ENCODE measurements at regions not wholly inside any gene's neighbourhood (a gene's known extent, or its start where the extent isn't known, plus 50 kb on each side); places are given as distances from the start of the nearest gene placed in this dataset.
"Not testable (repeated sequence)": the region's sequence is repeated elsewhere in the genome, so short reads cannot be mapped to it uniquely, and the experiment has no call there.

DNA sequence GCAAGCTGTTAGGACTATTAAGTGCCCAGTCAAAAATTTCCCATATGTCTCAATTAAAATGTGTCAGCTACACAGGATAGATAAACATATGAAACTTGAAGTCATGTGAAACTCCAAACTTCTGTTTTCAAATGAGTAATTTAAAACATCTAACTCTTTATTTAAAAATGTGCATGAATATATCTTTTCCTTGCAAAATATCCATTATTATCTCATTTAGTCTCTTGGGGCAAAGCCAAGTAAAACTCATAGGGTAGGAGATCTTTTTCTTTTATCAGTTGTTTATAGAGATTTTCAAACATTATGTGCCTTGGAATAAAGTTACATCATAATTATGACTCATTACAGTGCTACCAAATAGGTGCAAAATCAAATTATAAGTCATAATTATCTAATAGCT is 2020.1 kb upstream of the PRR20A start:
- Mint-ChIP-seq H3K4me3 (no peak overlapping the region), H3K27me3 (no peaks in the 10 kb centered on the region), H3K4me1 (no peaks in the 10 kb centered on the region), H3K27ac (no peak overlapping the region), H3K9me3 (ENCODE audit: low read depth) (peaks cover 6% of the 10 kb centered on the region), H3K36me3 (ENCODE audit: low read depth) (no peaks in the 10 kb centered on the region)
- DNase-seq (no peak), ATAC-seq (no peak)
- intact Hi-C loops (cut with DNase I, micrococcal nuclease), result no loop called here
- CTCF ChIA-PET, result no interaction called here
- POLR2A ChIA-PET, result no interaction called here

DNA sequence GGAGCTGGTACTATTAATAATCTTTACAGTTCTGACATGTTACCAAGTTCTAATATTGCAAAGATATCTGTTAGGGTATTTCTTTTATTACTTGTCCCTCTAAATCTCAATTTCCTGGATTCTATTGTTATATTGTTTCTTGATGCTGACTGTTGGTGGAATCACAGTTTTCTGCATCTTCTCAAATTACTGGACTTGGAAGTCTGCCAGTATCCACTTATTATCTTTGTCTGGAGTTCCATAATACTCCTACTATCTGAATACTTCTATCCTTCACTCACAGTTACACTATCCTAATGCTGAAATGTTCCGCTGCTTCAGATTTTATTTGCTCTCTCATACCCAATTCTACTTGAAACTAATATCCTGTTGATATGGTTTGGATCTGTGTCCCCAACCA is 1985.7 kb upstream of the PRR20A start:
- no peaks in the 10 kb centered on the region for H3K27me3 Mint-ChIP-seq
- ATAC-seq (no peak), DNase-seq (no peak)
- peaks cover 11% of the 10 kb centered on the region for H3K9me3 Mint-ChIP-seq (ENCODE audit: low read depth)
- ChIA-PET POLR2A (no interaction called here), CTCF (no interaction called here)
- H3K4me1 Mint-ChIP-seq, result no peaks in the 10 kb centered on the region
- intact Hi-C loops (cut with DNase I, micrococcal nuclease), result no loop called here
- no peak overlapping the region for H3K4me3 Mint-ChIP-seq
- no peak overlapping the region for H3K27ac Mint-ChIP-seq
- no peaks in the 10 kb centered on the region for H3K36me3 Mint-ChIP-seq (ENCODE audit: low read depth)

DNA sequence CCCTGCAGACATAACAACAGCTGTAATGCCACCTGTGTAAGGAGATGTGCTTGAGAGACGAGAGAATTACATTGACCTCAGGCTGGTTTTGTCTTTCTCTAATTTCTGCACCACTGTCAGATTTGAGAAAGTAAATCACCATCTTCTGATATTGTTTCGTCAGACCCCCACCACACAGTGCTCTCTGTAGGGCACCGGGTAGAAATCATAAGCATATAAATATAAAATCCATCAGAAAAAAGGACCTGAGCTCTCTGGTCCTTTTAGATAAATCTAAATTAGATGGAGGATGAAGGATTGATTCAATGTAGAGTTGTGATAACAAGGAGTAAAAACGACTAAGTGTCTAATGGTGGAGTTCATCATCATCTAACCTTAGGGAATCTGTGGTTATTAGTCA is 1981.0 kb upstream of the PRR20A start:
- H3K4me3 Mint-ChIP-seq, result no peak overlapping the region
- H3K9me3 Mint-ChIP-seq (ENCODE audit: low read depth), result peaks cover 15% of the 10 kb centered on the region
- CTCF ChIA-PET, result no interaction called here
- no peak for ATAC-seq
- POLR2A ChIA-PET, result no interaction called here
- H3K4me1 Mint-ChIP-seq, result no peaks in the 10 kb centered on the region
- DNase-seq, result no peak
- H3K36me3 Mint-ChIP-seq (ENCODE audit: low read depth), result no peaks in the 10 kb centered on the region
- intact Hi-C loops (cut with DNase I, micrococcal nuclease), result no loop called here
- H3K27me3 Mint-ChIP-seq, result no peaks in the 10 kb centered on the region
- H3K27ac Mint-ChIP-seq, result no peak overlapping the region

DNA sequence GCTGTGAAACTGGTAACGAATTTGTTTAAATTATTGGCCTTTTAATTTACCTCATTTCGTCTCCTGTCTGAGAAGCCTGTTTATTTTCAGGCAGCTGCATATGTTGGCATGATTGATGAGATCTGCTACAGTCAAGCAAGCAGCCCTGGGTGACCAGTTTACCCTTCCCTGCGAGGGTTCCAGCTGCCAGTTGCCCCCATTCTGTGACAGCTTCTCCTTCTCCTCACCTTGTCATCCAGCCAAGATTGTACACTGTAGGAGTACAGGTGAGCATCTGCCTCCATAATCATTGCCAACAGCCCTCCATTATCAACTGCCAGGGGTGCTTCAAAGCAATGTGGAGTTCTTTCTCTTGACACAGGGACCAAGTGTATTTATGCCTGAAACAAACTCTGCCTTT is 1979.9 kb upstream of the PRR20A start:
- Mint-ChIP-seq H3K27ac (no peak overlapping the region), H3K9me3 (ENCODE audit: low read depth) (peaks cover 12% of the 10 kb centered on the region), H3K4me1 (no peaks in the 10 kb centered on the region), H3K27me3 (no peaks in the 10 kb centered on the region), H3K4me3 (no peak overlapping the region), H3K36me3 (ENCODE audit: low read depth) (no peaks in the 10 kb centered on the region)
- ChIA-PET POLR2A (interaction anchor here (0.7 kb wide), 1 partner anchor 42 kb away, joined by 3 read pairs; no protein-coding TSS in a partner anchor), CTCF (no interaction called here)
- intact Hi-C loops (cut with DNase I, micrococcal nuclease), result no loop called here
- ATAC-seq (no peak), DNase-seq (no peak)

DNA sequence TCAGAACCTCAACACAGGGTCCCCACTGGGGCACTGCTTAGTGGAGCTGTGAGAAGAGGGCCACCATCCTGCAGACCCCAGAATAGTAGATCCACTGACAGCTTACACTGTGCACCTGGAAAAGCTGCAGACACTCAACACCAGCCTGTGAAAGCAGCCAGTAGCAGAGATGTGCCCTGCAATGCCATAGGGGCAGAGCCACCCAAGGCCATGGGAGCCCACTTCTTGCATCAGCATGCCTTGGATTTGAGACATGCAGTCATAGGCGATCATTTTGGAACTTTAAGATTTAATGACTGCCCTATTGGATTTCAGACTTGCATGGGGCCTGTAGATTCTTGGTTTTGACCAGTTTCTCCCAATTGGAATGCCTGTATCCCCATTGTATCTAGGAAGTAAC is 1962.1 kb upstream of the PRR20A start:
- H3K27ac Mint-ChIP-seq; H3K27me3 Mint-ChIP-seq; H3K4me3 Mint-ChIP-seq; CTCF ChIA-PET; ATAC-seq; H3K36me3 Mint-ChIP-seq (ENCODE audit: low read depth); intact Hi-C loops (cut with DNase I, micrococcal nuclease); POLR2A ChIA-PET; DNase-seq; H3K4me1 Mint-ChIP-seq: not testable (repeated sequence)
- H3K9me3 Mint-ChIP-seq (ENCODE audit: low read depth), result peaks cover 25% of the 10 kb centered on the region

DNA sequence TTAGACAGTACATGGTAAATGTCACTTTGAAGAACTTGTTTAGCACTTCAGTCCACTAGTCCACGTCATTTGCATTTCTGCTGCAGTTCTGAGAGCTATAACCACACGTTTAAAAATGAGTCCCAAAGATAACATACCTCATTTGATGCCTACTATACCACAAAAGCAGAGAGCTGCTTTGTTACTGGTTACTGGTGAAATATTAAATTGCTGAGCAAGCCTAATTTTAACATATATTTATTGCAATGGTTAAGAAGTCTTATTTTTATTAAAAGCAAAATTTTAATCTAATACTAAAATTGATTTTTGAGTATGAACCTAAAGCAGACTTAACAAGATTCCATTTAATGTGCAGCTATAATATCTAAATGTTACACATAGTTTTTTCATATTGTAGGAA is 1949.7 kb upstream of the PRR20A start:
- DNase-seq (no peak), ATAC-seq (no peak)
- intact Hi-C loops (cut with DNase I, micrococcal nuclease), result no loop called here
- Mint-ChIP-seq H3K36me3 (ENCODE audit: low read depth) (no peaks in the 10 kb centered on the region), H3K27ac (no peak overlapping the region), H3K4me3 (no peak overlapping the region), H3K9me3 (ENCODE audit: low read depth) (peaks cover 7% of the 10 kb centered on the region), H3K27me3 (no peaks in the 10 kb centered on the region), H3K4me1 (no peaks in the 10 kb centered on the region)
- ChIA-PET CTCF (no interaction called here), POLR2A (no interaction called here)

DNA sequence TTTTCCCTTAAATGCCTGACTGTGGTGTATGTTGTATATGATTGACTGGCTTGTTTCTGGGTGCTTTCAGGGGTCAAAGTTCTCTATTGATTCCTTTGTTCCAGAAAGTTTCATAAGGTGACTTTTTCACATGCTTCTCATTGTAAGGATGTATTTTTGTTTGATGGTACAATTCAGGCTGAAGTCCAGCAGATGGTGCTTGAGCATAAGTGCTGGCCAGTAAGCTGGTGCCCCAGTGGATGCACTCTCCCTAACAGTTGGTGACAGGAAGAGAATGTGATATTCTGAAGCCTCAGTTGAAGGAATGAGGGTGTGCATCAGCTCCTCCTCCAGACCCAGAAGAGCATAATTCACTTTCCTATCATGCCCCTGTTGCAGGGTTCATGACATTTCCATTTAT is 1941.6 kb upstream of the PRR20A start:
- Mint-ChIP-seq H3K4me1 (no peaks in the 10 kb centered on the region), H3K9me3 (ENCODE audit: low read depth) (peaks cover 21% of the 10 kb centered on the region), H3K4me3 (no peak overlapping the region), H3K27ac (no peak overlapping the region), H3K27me3 (no peaks in the 10 kb centered on the region), H3K36me3 (ENCODE audit: low read depth) (no peaks in the 10 kb centered on the region)
- CTCF ChIA-PET, result no interaction called here
- DNase-seq (no peak), ATAC-seq (no peak)
- intact Hi-C loops (cut with DNase I, micrococcal nuclease), result no loop called here
- POLR2A ChIA-PET, result no interaction called here

DNA sequence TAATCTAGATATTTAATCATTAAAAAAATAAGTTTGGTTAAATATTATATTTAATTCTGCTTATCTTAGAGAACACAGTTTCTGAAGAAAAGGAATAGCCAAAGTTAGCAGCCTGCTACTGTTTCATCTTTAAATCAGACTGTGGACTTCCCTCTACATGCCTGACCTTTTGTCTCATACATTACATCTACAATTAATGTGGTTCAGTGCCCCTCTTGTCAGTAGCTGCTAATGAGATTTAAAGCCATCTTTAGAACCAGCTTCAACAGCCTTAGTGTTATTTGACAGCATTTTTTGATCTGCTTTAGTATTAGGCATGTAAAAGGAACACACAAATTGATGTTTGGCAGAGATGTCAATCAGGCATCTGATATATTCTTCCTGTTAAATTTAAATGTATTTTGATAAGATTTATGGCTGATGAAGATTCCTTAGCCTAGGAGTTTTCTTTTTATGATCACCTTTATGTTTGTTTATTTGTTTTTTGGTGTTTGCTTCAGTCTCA is 1925.8 kb upstream of the PRR20A start:
- Mint-ChIP-seq H3K4me1 (no peaks in the 10 kb centered on the region), H3K4me3 (no peak overlapping the region), H3K27ac (no peak overlapping the region), H3K27me3 (no peaks in the 10 kb centered on the region), H3K36me3 (ENCODE audit: low read depth) (no peaks in the 10 kb centered on the region), H3K9me3 (ENCODE audit: low read depth) (peaks cover 5% of the 10 kb centered on the region)
- intact Hi-C loops (cut with DNase I, micrococcal nuclease), result no loop called here
- CTCF ChIA-PET, result no interaction called here
- POLR2A ChIA-PET, result no interaction called here
- DNase-seq, result no peak
- ATAC-seq, result no peak

DNA sequence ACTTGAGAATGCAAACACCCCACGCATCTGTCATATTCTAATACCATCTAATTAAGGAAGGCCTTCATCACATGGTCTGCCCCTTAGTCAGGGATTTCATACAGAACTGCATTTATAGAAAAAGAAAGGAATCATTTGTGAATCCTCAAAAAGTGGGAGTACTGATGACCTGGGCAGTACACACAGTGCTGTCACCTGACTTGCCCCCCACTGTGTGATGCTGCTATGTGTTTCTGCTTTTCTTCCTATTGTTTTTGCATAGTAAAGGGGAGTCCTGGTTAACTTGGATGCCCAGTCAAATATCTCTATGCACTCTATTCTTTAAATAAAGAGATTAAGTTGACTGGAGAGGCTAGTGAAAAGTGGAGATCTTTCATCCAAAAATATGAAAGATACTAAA is 1921.2 kb upstream of the PRR20A start:
- intact Hi-C loops (cut with DNase I, micrococcal nuclease), result no loop called here
- ChIA-PET POLR2A (no interaction called here), CTCF (no interaction called here)
- H3K27ac Mint-ChIP-seq, result no peak overlapping the region
- ATAC-seq, result no peak
- no peak overlapping the region for H3K4me3 Mint-ChIP-seq
- H3K9me3 Mint-ChIP-seq (ENCODE audit: low read depth), result peaks cover 4% of the 10 kb centered on the region
- H3K27me3 Mint-ChIP-seq, result no peaks in the 10 kb centered on the region
- H3K4me1 Mint-ChIP-seq, result no peaks in the 10 kb centered on the region
- no peak for DNase-seq
- no peaks in the 10 kb centered on the region for H3K36me3 Mint-ChIP-seq (ENCODE audit: low read depth)

DNA sequence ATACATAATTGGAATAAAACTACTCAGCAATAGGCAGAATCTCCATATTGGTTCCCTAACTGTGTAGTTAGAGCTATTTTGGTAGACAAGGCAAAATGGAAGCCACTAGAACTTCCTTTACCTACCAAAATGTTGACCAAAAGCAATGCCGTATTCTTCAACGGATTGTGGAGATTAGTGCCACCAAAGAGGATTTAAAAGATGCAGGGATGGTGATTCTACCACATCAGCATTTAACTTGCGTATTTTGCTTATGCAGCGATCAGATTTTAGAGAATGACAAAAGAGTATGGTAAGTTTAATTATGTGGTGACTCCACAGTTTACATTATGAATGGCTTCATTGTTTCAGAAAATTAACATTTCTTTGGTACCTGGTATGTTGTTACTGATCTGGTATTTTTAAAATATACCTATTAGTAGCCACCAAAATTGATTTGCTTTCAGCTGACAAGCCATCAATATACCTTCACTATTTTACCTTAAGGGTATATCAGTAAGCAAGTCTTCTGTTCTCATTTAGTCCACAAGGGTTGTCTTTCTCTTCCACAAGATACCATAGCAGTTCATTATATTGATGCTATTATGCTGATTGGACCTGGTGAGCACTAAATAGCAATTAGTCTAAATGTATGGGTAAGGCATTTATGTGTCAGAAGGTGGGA is 1910.7 kb upstream of the PRR20A start:
- DNase-seq (no peak), ATAC-seq (no peak)
- CTCF ChIA-PET, result no interaction called here
- Mint-ChIP-seq H3K27me3 (no peaks in the 10 kb centered on the region), H3K36me3 (ENCODE audit: low read depth) (no peaks in the 10 kb centered on the region), H3K27ac (no peak overlapping the region), H3K4me3 (no peak overlapping the region), H3K4me1 (no peaks in the 10 kb centered on the region), H3K9me3 (ENCODE audit: low read depth) (peaks cover 6% of the 10 kb centered on the region)
- POLR2A ChIA-PET, result no interaction called here
- intact Hi-C loops (cut with DNase I, micrococcal nuclease), result no loop called here

DNA sequence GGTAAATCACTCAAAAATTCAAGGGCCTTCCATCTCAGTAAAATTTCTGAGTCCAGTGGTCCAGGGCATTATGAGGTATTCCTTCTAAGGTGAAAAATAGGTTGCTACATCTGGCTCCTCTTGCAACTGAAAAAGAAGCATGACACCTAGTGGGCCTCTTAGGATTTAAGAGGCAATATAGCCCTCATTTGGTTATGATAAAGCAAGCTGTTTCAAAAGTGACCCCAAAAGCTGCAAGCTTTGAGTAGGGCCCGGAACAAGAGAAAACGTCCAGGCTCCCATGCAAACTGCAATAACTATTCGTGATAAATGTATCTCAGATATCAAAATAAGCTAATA is 1910.2 kb upstream of the PRR20A start:
- H3K27ac Mint-ChIP-seq, result no peak overlapping the region
- ChIA-PET CTCF (no interaction called here), POLR2A (no interaction called here)
- peaks cover 6% of the 10 kb centered on the region for H3K9me3 Mint-ChIP-seq (ENCODE audit: low read depth)
- no peak overlapping the region for H3K4me3 Mint-ChIP-seq
- no peaks in the 10 kb centered on the region for H3K4me1 Mint-ChIP-seq
- H3K27me3 Mint-ChIP-seq, result no peaks in the 10 kb centered on the region
- ATAC-seq (no peak), DNase-seq (no peak)
- intact Hi-C loops (cut with DNase I, micrococcal nuclease), result no loop called here
- H3K36me3 Mint-ChIP-seq (ENCODE audit: low read depth), result no peaks in the 10 kb centered on the region

DNA sequence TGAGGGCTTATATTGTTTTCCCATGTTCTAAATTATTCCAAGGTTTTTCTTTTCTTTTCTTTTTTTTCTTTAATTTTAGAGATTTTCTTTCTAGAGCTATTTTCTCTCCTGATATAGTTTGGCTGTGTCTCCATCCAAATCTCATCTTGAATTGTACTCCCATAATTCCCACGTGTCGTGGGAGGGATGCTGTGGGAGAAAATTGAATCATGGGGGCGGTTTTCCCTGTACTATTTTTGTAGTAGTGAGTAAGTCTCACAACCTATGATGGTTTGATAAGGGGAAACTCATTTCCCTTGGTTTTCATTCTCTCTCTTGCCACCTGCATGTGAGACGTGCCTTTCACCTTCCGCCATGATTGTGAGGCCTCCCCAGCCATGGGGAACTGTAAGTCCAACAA is 1906.4 kb upstream of the PRR20A start:
- ATAC-seq (no peak), DNase-seq (no peak)
- H3K27me3 Mint-ChIP-seq, result no peaks in the 10 kb centered on the region
- H3K9me3 Mint-ChIP-seq (ENCODE audit: low read depth), result peaks cover 12% of the 10 kb centered on the region
- ChIA-PET CTCF (no interaction called here), POLR2A (no interaction called here)
- no peaks in the 10 kb centered on the region for H3K4me1 Mint-ChIP-seq
- no peak overlapping the region for H3K4me3 Mint-ChIP-seq
- no peaks in the 10 kb centered on the region for H3K36me3 Mint-ChIP-seq (ENCODE audit: low read depth)
- intact Hi-C loops (cut with DNase I, micrococcal nuclease), result no loop called here
- no peak overlapping the region for H3K27ac Mint-ChIP-seq

DNA sequence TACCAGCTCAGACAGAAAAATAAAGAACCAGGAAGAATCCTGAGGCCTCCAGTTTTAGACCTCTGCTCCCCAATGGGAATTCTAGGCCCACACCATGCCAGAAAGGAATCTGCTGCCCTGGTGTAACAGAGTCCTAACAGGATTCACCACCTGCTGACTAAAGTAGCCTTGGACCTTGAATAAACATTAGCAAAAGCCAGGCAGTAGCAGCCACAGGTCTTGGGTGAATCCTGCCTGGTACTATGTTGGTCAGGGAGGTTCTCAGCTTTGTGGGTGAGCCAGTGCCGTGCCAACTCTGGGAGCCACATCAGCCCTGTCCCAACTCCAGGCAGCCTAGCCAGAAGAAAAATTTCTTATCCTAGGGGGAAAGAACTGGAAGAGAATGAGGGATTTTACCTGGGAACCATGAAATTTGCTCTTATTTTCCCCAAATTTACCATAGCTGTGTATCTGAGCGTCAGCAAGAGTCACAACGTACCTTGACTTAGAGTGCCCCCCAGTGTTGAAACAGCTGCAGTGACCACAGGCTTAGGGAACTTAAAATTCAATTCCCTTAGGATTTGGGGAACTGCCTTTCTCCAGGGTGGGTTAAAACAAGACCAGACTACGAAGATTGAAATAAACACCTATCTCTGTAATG is 1895.6 kb upstream of the PRR20A start:
- ATAC-seq (no peak), DNase-seq (no peak)
- POLR2A ChIA-PET, result no interaction called here
- Mint-ChIP-seq H3K4me3 (no peak overlapping the region), H3K27me3 (no peaks in the 10 kb centered on the region), H3K9me3 (ENCODE audit: low read depth) (peaks cover 20% of the 10 kb centered on the region), H3K27ac (no peak overlapping the region), H3K4me1 (no peaks in the 10 kb centered on the region), H3K36me3 (ENCODE audit: low read depth) (no peaks in the 10 kb centered on the region)
- CTCF ChIA-PET, result no interaction called here
- intact Hi-C loops (cut with DNase I, micrococcal nuclease), result no loop called here
